Sigmoid colon (tissue), 6 donors: ENCODE measurements at regions not wholly inside any gene's neighbourhood (a gene's known extent, or its start where the extent isn't known, plus 50 kb on each side); places are given as distances from the start of the nearest gene placed in this dataset.

ENCODE experiments used
- DNase-seq: peaks from one replicate; pipeline ENCODE4 v3.0.0-alpha.2; 2019
- H3K27ac ChIP-seq, 4 donors: fragments of 200-600 bp; sonication (generic); one replicate each; pipeline ENCODE4 v1.5.1; 2016 to 2019; ENCODE audit warnings: mild to moderate bottlenecking in 1 of 4
- H3K27me3 ChIP-seq, 3 donors: fragments of 200-600 bp; sonication (generic); one replicate each; pipeline ENCODE4 v1.5.1; 2019; ENCODE audit warnings: mild to moderate bottlenecking in 1 of 3
- H3K36me3 ChIP-seq, 4 donors: fragments of 200-600 bp; sonication (generic); one replicate each; pipeline ENCODE4 v1.5.1; 2016 to 2019
- H3K4me1 ChIP-seq, 4 donors: fragments of 200-600 bp; sonication (generic); one replicate each; pipeline ENCODE4 v1.5.1; 2017 to 2019
- H3K4me3 ChIP-seq, 4 donors: fragments of 200-600 bp; sonication (generic); one replicate each; pipeline ENCODE4 v1.5.1; 2017 to 2019; ENCODE audit warnings: mild to moderate bottlenecking in 2 of 4, moderate library complexity in 1 of 4
- H3K9me3 ChIP-seq, 4 donors: fragments of 200-600 bp in 3 of 4; sonication (generic) in 3 of 4; one replicate each; pipeline versions ENCODE4 v1.5.1 to v1.6.1; 2013 to 2019
- CTCF ChIP-seq, 4 experiments: fragments of 450-650 bp in 3 of 4; fragments of 200-600 bp in 1 of 4; IDR thresholded peaks; one replicate each; pipeline ENCODE4 v1.5.1; 2016 to 2019; ENCODE audit warnings: antibody characterized with exemption in 4 of 4, mild to moderate bottlenecking in 3 of 4, moderate library complexity in 2 of 4
- EP300 ChIP-seq, 4 donors: sonication (generic); formaldehyde crosslinking; IDR thresholded peaks; one replicate each; pipeline ENCODE4 v1.6.1; 2017; ENCODE audit warnings: antibody characterized with exemption in 4 of 4
- POLR2A ChIP-seq, 2 donors: fragments of 450-650 bp; IDR thresholded peaks; one replicate each; pipeline ENCODE4 v1.6.1; 2016; ENCODE audit warnings: antibody characterized with exemption in 2 of 2, mild to moderate bottlenecking in 2 of 2, moderate library complexity in 2 of 2
- POLR2AphosphoS5 ChIP-seq, 4 donors: sonication (generic); formaldehyde crosslinking; IDR thresholded peaks; one replicate each; pipeline ENCODE4 v1.6.1; 2017; ENCODE audit warnings: antibody characterized with exemption in 4 of 4
- WGBS, 2 donors: extraction: QIAGEN DNeasy Blood & Tissue Kit; methylation state at CpG; one replicate each; pipeline ENCODE4 v1.1.7; 2013; 5-methylcytosine and 5-hydroxymethylcytosine counted together
- intact Hi-C: fragments of 100-400 bp; cut with DNase I; formaldehyde crosslinking; loops from one replicate; pipeline ENCODE4 v1.15.1; 2023
- donor health status: healthy with polysubstance abuse.
- donor health status: healthy.

GRCh38 chr4:149057594-149057993 lies 615.4 kb upstream of the NR3C2 start:
- Histone ChIP-seq H3K27ac (no peak overlapping the region), H3K27me3 (no peaks in the 10 kb centered on the region), H3K4me3 (no peak overlapping the region), H3K36me3 (no peaks in the 10 kb centered on the region), H3K4me1 (peaks cover 0 to 10% (median 4%) of the 10 kb centered on the region in 4 donors), H3K9me3 (no peaks in the 10 kb centered on the region)
- TF ChIP-seq CTCF (IDR thresholded peaks at IDR 0.05) (no peak), POLR2AphosphoS5 (IDR thresholded peaks at IDR 0.05) (no peak), EP300 (IDR thresholded peaks at IDR 0.05) (no peak), POLR2A (IDR thresholded peaks at IDR 0.05) (no peak)
- WGBS, 2 donors: 72 to 79% methylated on average over 3 of the region's 3 CpGs
- no peak for DNase-seq
- intact Hi-C loops: no loop called here

- Histone ChIP-seq H3K27me3 (no peaks in the 10 kb centered on the region), H3K9me3 (no peaks in the 10 kb centered on the region), H3K36me3 (no peaks in the 10 kb centered on the region), H3K4me3 (no peak overlapping the region), H3K27ac (no peak overlapping the region), H3K4me1 (peaks cover 0 to 10% (median 4%) of the 10 kb centered on the region in 4 donors)
- intact Hi-C loops: no loop called here
- 51 to 68% methylated on average over 2 of the region's 2 CpGs for WGBS, 2 donors
- TF ChIP-seq CTCF (IDR thresholded peaks at IDR 0.05): no peak
- TF ChIP-seq POLR2A (IDR thresholded peaks at IDR 0.05): no peak
- no peak for TF ChIP-seq EP300 (IDR thresholded peaks at IDR 0.05)
- no peak for TF ChIP-seq POLR2AphosphoS5 (IDR thresholded peaks at IDR 0.05)
- no peak for DNase-seq
Observed at GRCh38 chr4:149056615-149057014, 614.4 kb upstream of the NR3C2 start.

- intact Hi-C loops: no loop called here
- Histone ChIP-seq H3K27me3 (no peaks in the 10 kb centered on the region), H3K9me3 (no peaks in the 10 kb centered on the region), H3K4me3 (no peak overlapping the region), H3K27ac (no peak overlapping the region), H3K36me3 (no peaks in the 10 kb centered on the region), H3K4me1 (peaks cover 0 to 10% (median 4%) of the 10 kb centered on the region in 4 donors)
- DNase-seq: no peak
- WGBS, 2 donors: 41 to 53% methylated on average over 1 of the region's 1 CpG
- TF ChIP-seq CTCF (IDR thresholded peaks at IDR 0.05) (no peak), POLR2A (IDR thresholded peaks at IDR 0.05) (no peak), EP300 (IDR thresholded peaks at IDR 0.05) (no peak)
Observed at GRCh38 chr4:149055624-149056023, 613.4 kb upstream of the NR3C2 start.

- 92 to 93% methylated on average over 5 of the region's 5 CpGs for WGBS, 2 donors
- H3K4me3 ChIP-seq: no peak overlapping the region
- intact Hi-C loops: no loop called here
- H3K27me3 ChIP-seq: no peaks in the 10 kb centered on the region
- no peaks in the 10 kb centered on the region for H3K36me3 ChIP-seq
- peaks cover 0 to 10% (median 4%) of the 10 kb centered on the region in 4 donors for H3K4me1 ChIP-seq
- TF ChIP-seq POLR2A (IDR thresholded peaks at IDR 0.05) (no peak), CTCF (IDR thresholded peaks at IDR 0.05) (no peak), EP300 (IDR thresholded peaks at IDR 0.05) (no peak), POLR2AphosphoS5 (IDR thresholded peaks at IDR 0.05) (no peak)
- no peak overlapping the region for H3K27ac ChIP-seq
- H3K9me3 ChIP-seq: no peaks in the 10 kb centered on the region
- DNase-seq: no peak
Observed at GRCh38 chr4:149050840-149051239, 608.6 kb upstream of the NR3C2 start.

- Histone ChIP-seq H3K27ac (no peak overlapping the region), H3K4me3 (no peak overlapping the region), H3K9me3 (no peaks in the 10 kb centered on the region), H3K4me1 (no peaks in the 10 kb centered on the region), H3K36me3 (no peaks in the 10 kb centered on the region), H3K27me3 (no peaks in the 10 kb centered on the region)
- no peak for DNase-seq
- WGBS, 2 donors: 93 to 95% methylated on average over 3 of the region's 3 CpGs
- intact Hi-C loops: no loop called here
- TF ChIP-seq EP300 (IDR thresholded peaks at IDR 0.05) (no peak), POLR2A (IDR thresholded peaks at IDR 0.05) (no peak), CTCF (IDR thresholded peaks at IDR 0.05) (no peak)
Observed at GRCh38 chr4:149048451-149049143, 606.4 kb upstream of the NR3C2 start.
